Umbilical cord (tissue), 1 donor: ENCODE measurements at regions not wholly inside any gene's neighbourhood (a gene's known extent, or its start where the extent isn't known, plus 50 kb on each side); places are given as distances from the start of the nearest gene placed in this dataset.
"Not testable (repeated sequence)": the region's sequence is repeated elsewhere in the genome, so short reads cannot be mapped to it uniquely, and the experiment has no call there.

Experiments
- DNase-seq: peaks from one replicate; pipeline ENCODE4 v3.0.0-alpha.2; 2015; ENCODE audit warnings: low spot score

DNA sequence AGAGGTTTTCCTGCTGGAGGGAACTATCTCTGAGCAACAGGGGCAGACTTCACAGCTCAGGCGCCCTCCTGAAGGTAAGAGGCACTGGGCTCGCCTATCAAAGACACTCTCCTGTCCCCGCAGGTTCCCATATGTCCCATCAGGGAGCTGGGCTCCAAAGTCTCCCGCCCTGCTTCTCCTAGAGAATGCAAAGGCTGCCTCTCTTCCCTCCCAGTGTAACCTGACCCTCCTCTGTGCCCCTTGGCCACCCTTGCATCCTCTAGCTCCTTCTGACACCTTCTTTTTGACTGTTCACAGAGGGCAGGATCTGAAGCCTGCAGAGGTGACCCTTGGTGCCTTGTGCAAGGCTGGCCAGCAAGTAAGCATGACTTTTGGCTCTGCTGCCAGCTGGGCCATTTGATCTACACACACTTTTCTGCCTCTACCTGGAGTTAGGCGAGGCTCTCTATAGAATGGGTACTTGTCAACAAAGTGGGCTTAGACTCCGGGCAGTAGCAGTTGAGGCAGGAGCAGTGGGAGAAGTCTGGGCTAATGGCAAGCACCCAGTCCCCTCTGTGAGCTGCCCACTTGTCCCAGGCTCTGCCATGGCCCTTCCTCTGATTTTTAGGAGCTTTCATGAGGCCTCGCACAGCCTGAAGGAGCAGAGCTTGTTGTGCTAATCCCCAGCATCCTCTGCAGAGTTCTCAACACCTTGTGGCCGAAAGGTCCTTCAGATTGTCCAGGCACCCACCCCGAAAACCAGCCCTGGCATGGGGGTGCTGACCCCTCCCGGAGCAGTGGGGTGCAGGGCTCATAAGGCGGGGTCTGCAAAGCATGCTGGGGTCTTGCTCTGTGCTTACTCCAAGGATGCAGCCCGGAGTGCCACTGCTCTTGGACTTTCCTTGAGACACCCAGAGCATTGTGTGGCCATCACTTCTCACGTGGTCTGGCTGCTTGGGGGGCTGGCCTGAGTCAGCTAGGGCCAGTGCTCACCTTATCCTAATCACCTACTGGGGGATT is 122.9 kb downstream of the METRNL start:
- no peak for DNase-seq

DNA sequence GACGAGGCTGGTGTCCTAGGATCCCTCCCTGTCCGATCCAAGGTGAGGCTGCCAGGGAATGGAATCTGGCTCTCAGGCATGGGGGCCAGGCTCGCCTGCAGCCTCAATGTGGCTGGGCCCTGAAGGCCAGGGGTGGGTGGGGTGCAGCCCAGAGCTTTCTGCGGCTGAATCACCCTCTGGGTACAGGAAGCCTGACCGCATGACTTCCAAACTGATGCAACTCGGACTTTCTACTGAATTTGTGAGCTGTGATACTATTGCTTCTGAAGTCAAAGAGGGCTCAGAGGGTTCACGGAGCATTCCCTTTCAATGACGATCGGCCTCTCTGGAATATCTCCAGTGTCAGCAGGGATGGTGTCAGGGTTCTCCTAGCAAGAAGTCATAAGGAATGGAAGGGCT is 123.7 kb downstream of the METRNL start:
- DNase-seq, result peak; percentile 89

DNA sequence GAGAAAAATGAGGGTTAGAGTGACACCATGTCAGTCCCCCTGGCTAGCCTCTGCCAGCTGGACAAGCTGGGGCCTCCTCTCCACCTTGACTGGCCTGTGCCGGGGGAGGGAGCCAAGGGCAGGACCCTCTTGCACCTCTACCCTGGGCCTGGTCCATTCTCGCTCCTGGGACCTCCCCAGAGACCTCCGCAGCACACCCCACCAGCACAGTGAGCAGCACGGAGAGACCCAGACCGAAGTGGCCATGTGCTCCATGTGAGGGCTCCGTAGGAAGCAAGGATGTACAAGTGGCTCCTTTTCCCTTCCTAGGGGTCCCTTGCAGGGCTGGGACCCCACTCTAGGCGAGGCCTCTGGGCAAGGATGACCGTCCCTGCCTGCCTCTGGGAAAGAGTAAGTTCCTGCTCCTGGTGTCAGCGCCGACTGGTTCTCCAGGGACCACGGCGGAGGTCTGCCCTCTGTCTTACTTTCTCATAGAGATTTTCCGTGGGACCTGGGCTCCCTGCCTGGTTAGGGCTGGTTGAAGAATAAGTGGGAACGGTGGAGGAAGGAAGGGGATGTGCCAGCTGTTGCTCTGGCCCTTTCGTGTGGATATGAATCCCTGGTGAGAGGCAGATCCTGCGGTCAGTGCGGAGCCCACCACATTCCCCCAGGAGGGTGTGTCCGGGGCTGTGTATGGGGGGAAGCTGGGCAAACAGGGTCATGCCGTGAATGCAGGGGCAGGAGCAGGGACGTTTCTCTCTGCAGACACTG is 124.2 kb downstream of the METRNL start:
- no peak for DNase-seq

DNA sequence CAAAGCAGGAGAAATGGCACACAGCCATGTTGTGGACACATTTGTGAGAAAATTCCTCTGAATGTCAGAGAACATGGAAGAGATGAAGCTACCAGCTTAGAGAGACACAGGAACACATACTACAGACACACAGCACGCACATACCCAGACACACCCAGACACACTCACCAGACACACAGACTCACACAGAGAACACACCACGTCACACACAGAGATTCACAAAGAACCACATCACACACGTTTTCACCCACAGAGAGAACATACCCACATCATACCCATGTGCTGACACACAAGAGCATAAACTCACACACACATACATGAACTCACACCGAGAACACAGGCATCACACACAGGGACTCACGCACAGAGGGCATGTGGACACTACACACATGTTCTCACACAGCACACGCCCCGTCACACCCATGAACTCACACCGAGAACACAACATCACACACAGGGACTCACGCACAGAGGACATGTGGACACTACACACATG is 124.9 kb downstream of the METRNL start:
- no peak for DNase-seq

DNA sequence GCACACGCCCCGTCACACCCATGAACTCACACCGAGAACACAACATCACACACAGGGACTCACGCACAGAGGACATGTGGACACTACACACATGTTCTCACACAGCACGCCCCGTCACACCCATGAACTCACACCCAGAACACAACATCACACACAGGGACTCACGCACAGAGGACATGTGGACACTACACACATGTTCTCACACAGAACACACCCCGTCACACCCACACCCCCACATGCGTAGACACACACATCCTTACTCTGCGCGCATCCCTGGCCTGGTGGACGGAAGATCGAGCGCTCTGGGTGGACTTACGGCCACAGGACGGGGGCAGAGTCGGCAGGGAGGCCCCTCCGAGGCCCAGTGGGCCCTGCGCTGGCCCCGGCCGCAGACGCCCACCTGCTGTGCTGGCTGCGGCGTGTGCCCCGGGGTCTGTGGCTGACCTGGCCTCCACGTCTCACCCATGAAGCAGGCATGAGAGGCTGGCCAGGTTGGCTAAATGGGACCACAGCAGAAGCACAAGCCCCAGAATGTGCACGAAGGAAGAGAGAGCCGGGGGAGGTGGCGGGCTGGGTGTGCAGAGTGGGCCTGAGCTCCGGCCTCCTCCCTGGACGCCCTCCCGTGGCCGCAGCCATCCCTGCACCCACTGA is 125.5 kb downstream of the METRNL start:
- not testable (repeated sequence) for DNase-seq

DNA sequence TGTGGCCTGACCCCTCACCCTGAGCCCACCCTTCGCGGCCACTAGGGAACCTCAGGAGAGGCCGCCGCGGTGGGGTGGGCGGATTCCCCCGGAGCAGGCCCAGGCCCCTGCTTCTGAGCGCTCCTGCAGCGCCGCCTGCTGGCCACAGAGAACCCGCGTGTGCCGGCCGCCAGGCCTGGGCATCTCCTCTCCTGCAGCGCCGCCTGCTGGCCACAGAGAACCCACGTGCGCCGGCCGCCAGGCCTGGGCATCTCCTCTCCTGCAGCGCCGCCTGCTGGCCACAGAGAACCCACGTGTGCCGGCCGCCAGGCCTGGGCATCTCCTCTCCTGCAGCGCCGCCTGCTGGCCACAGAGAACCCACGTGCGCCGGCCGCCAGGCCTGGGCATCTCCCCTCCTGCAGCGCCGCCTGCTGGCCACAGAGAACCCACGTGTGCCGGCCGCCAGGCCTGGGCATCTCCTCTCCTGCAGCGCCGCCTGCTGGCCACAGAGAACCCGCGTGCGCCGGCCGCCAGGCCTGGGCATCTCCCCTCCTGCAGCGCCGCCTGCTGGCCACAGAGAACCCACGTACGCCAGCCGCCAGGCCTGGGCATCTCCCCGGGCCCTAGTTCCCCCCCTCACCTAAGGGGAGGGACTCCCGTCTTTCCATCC is 126.1 kb downstream of the METRNL start:
- not testable (repeated sequence) for DNase-seq

DNA sequence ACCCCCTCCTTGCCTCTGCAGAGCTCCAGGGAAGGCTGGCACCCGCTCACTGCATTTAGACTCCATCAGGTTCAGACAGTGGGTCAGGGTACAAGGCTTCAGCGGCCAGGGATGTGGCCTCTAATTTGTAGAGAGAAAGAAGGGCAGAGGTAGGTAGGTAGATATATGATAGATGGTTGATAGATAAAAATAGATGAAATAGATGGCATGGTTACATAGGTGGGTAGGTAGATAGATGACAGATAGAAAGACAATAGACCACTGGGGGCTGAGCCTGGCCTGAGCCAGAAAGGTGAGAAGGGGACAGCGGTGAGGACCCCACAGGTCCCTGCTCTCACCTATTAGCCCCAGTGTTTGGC is 126.6 kb downstream of the METRNL start:
- not testable (repeated sequence) for DNase-seq

DNA sequence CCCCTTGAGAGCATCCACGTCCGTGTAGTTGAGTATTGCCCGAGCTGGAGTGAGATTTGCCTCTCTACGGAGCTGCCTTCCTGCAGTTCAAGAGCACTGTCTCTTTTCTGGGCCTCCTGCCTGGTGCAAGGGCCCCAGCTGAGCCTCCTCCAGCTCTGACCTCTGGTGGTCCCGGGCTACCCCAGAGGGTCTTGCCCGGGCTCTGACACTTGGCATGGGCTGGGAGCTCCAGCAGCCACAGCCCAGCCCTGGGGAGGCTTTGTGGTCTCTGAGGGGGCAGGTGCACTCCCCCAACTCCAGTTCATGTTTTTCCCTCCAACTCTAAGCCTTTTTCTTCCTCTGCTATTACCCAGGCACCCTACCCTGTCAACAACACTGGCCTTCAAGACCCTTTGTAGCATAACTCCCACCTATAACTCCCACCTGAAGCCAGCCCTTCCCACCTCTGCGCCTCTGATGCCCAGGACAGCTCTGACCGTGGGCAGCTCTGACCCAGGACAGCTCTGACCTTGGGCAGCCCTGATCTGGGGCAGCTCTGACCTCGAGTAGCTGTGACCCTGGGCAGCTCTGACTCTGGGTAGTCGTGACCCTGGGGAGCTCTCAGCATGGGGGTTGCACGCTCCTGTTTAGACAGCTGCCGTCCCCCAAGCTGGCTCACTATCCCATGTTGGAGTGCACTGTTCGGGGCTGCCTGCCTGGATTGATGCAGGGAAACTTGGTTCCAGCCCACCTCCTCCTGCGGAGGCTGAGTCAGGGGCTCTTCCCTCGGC is 127.6 kb downstream of the METRNL start:
- DNase-seq, result not testable (repeated sequence)

DNA sequence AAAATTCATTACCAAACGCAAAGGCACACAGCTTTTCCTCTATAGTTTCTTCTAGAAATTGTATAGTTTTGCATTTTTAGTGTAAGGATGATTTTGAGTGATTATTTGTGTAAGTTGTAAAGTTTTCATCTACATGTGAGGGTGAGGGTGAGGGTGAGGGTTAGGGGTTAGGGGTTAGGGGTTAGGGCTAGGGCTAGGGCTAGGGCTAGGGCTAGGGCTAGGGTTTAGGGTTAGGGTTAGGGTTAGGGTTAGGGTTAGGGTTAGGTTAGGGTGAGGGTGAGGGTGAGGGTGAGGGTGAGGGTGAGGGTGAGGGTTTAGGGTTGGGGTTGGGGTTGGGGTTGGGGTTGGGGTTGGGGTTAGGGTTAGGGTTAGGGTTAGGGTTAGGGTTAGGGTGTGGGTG is 167.6 kb downstream of the METRNL start:
- DNase-seq, result peak; percentile 9
